Stimulated activated naive B cell treated with anti-CD40 and anti-IgM and Interleukin-4, amounts not matched to agents 10 μg/mL and 1 μg/mL and 100 μg/mL, for 72 hours (primary cell): ENCODE measurements at regions not wholly inside any gene's neighbourhood (a gene's known extent, or its start where the extent isn't known, plus 50 kb on each side); places are given as distances from the start of the nearest gene placed in this dataset.
A peak's percentile ranks its signal among the peaks of the same experiment; 100 is the strongest.

ENCODE experiments used
- ATAC-seq, 2 donors: fragments of 150-1000 bp; cut with Tn5 transposase; replicated peaks; 2 replicates each; pipeline ENCODE4 v1.10.0; 2021; ENCODE audit warnings: moderate library complexity in 1 of 2
- DNase-seq: peaks from one replicate; pipeline ENCODE4 v3.0.0; 2021
- H3K27ac Mint-ChIP-seq: one replicate; pipeline ENCODE4 v1.8.0; 2022; ENCODE audit warnings: mild to moderate bottlenecking, mixed read lengths
- H3K27me3 Mint-ChIP-seq, 2 donors: one replicate each; pipeline ENCODE4 v1.8.0; 2022; ENCODE audit warnings: mixed read lengths in 2 of 2
- H3K36me3 Mint-ChIP-seq, 2 donors: one replicate each; pipeline ENCODE4 v1.8.0; 2022; ENCODE audit warnings: mixed read lengths in 2 of 2, mild to moderate bottlenecking in 1 of 2
- H3K4me1 Mint-ChIP-seq, 2 donors: one replicate each; pipeline ENCODE4 v1.8.0; 2022; ENCODE audit warnings: mixed read lengths in 2 of 2, mild to moderate bottlenecking in 1 of 2
- H3K4me3 Mint-ChIP-seq, 2 donors: one replicate each; pipeline ENCODE4 v1.8.0; 2022; ENCODE audit warnings: mild to moderate bottlenecking in 2 of 2, mixed read lengths in 2 of 2, moderate library complexity in 1 of 2
- H3K9me3 Mint-ChIP-seq, 2 donors: one replicate each; pipeline ENCODE4 v1.8.0; 2022; ENCODE audit warnings: mixed read lengths in 2 of 2, mild to moderate bottlenecking in 1 of 2

- Mint-ChIP-seq H3K27me3 (no peaks in the 10 kb centered on the region), H3K36me3 (peaks cover 10 to 37% of the 10 kb centered on the region in 2 donors), H3K4me1 (peaks cover 26 to 62% of the 10 kb centered on the region in 2 donors), H3K27ac (peak overlapping the region; percentile 99), H3K4me3 (peak overlapping the region; percentile 95 to 97), H3K9me3 (peaks cover 0 to 3% of the 10 kb centered on the region in 2 donors)
- ATAC-seq = peak in 1 of 2 donors; percentile 12
- DNase-seq = no peak
Measured at GRCh38 chr6:4017834-4018170, 61.1 kb downstream of the FAM217A start.

GRCh38 chr6:4018171-4018923 lies 60.6 kb downstream of the FAM217A start:
- ATAC-seq (peak; percentile 71 to 76), DNase-seq (peak; percentile 97)
- Mint-ChIP-seq H3K4me1 (peaks cover 25 to 63% of the 10 kb centered on the region in 2 donors), H3K27me3 (no peaks in the 10 kb centered on the region), H3K4me3 (peak overlapping the region; percentile 95 to 97), H3K27ac (peak overlapping the region; percentile 99), H3K36me3 (peaks cover 8 to 32% of the 10 kb centered on the region in 2 donors), H3K9me3 (peaks cover 0 to 3% of the 10 kb centered on the region in 2 donors)
